Esophagus squamous epithelium (tissue), 5 donors: ENCODE measurements at regions not wholly inside any gene's neighbourhood (a gene's known extent, or its start where the extent isn't known, plus 50 kb on each side); places are given as distances from the start of the nearest gene placed in this dataset.
A peak's percentile ranks its signal among the peaks of the same experiment; 100 is the strongest.

Experiments
- DNase-seq: peaks from one replicate; lab custom pipeline; 2025; lab: John Stamatoyannopoulos, UW
- H3K27ac ChIP-seq, 4 donors: fragments of 200-600 bp; sonication (generic); one replicate each; pipeline ENCODE4 v1.5.1; 2016 to 2019; ENCODE audit warnings: mild to moderate bottlenecking in 1 of 4
- H3K27me3 ChIP-seq, 4 donors: fragments of 200-600 bp; sonication (generic); 1 replicate in 3 of 4; 2 replicates in 1 of 4; pipeline versions ENCODE4 v1.5.1 to v1.6.0; 2017 to 2021; ENCODE audit warnings: antibody characterized with exemption in 1 of 4
- H3K36me3 ChIP-seq, 3 donors: fragments of 200-600 bp; sonication (generic); one replicate each; pipeline ENCODE4 v1.5.1; 2016 to 2019
- H3K4me1 ChIP-seq, 3 donors: fragments of 200-600 bp; sonication (generic); one replicate each; pipeline ENCODE4 v1.5.1; 2017 to 2019
- H3K4me3 ChIP-seq, 4 donors: fragments of 200-600 bp; sonication (generic); 1 replicate in 3 of 4; 2 replicates in 1 of 4; pipeline ENCODE4 v1.5.1; 2016 to 2019; ENCODE audit warnings: mild to moderate bottlenecking in 2 of 4, moderate library complexity in 1 of 4
- H3K9me3 ChIP-seq, 3 donors: fragments of 200-600 bp; sonication (generic); one replicate each; pipeline ENCODE4 v1.5.1; 2016 to 2019
- CTCF ChIP-seq, 6 experiments: fragments of 450-650 bp in 4 of 6; fragments of 200-600 bp in 2 of 6; sonication (generic) in 2 of 6; IDR thresholded peaks; one replicate each; pipeline ENCODE4 v1.5.1; 2016 to 2019; ENCODE audit warnings: antibody characterized with exemption in 6 of 6, mild to moderate bottlenecking in 4 of 6, moderate library complexity in 4 of 6
- POLR2A ChIP-seq, 4 donors: fragments of 450-650 bp; IDR thresholded peaks; one replicate each; pipeline ENCODE4 v1.6.1; 2017; ENCODE audit warnings: antibody characterized with exemption in 4 of 4, mild to moderate bottlenecking in 4 of 4, moderate library complexity in 3 of 4
- WGBS, 2 donors: methylation state at CpG; one replicate each; pipeline ENCODE4 v1.1.5; 2018; 5-methylcytosine and 5-hydroxymethylcytosine counted together
- intact Hi-C: fragments of 100-400 bp; cut with DNase I; formaldehyde crosslinking; loops from one replicate; pipeline ENCODE4 v1.15.0; 2022
- donor health status: DM: yes; HTN: yes; CAD: no.

GRCh38 chr3:30308131-30308530 is 298.3 kb upstream of the TGFBR2 start:
- Histone ChIP-seq H3K36me3 (no peaks in the 10 kb centered on the region), H3K27me3 (no peaks in the 10 kb centered on the region), H3K9me3 (peaks cover 0 to 5% (median 0%) of the 10 kb centered on the region in 3 donors), H3K27ac (peak overlapping the region in 2 of 4 donors; percentile 30 to 59), H3K4me1 (no peaks in the 10 kb centered on the region), H3K4me3 (no peak overlapping the region)
- 79 to 87% methylated on average over 1 of the region's 1 CpG for WGBS, 2 donors
- intact Hi-C loops, result no loop called here
- TF ChIP-seq POLR2A (IDR thresholded peaks at IDR 0.05) (no peak), CTCF (IDR thresholded peaks at IDR 0.05) (no peak)
- DNase-seq, result no peak

GRCh38 chr3:30309961-30310954 is 296.1 kb upstream of the TGFBR2 start:
- intact Hi-C loops, result no loop called here
- DNase-seq, result no peak
- H3K27me3 ChIP-seq, result no peaks in the 10 kb centered on the region
- H3K4me3 ChIP-seq, result no peak overlapping the region
- no peaks in the 10 kb centered on the region for H3K36me3 ChIP-seq
- no peaks in the 10 kb centered on the region for H3K9me3 ChIP-seq
- no peaks in the 10 kb centered on the region for H3K4me1 ChIP-seq
- no peak overlapping the region for H3K27ac ChIP-seq
- WGBS, 2 donors, result 89 to 91% methylated on average over 2 of the region's 2 CpGs
- TF ChIP-seq POLR2A (IDR thresholded peaks at IDR 0.05) (no peak), CTCF (IDR thresholded peaks at IDR 0.05) (no peak)

- H3K27me3 ChIP-seq, result no peaks in the 10 kb centered on the region
Measured at GRCh38 chr3:30311781-30312180, 294.6 kb upstream of the TGFBR2 start.

GRCh38 chr3:30313840-30314239 is 292.6 kb upstream of the TGFBR2 start:
- Histone ChIP-seq H3K4me1 (no peaks in the 10 kb centered on the region), H3K9me3 (no peaks in the 10 kb centered on the region), H3K27ac (no peak overlapping the region), H3K27me3 (no peaks in the 10 kb centered on the region), H3K36me3 (no peaks in the 10 kb centered on the region), H3K4me3 (no peak overlapping the region)
- TF ChIP-seq CTCF (IDR thresholded peaks at IDR 0.05), result no peak
- no peak for TF ChIP-seq POLR2A (IDR thresholded peaks at IDR 0.05)
- 92 to 97% methylated on average over 2 of the region's 2 CpGs for WGBS, 2 donors
- intact Hi-C loops, result no loop called here
- no peak for DNase-seq

More at GRCh38 chr3:30311781-30312180, 294.6 kb upstream of the TGFBR2 start:
- TF ChIP-seq POLR2A (IDR thresholded peaks at IDR 0.05) (no peak), CTCF (IDR thresholded peaks at IDR 0.05) (no peak)
- H3K4me3 ChIP-seq, result no peak overlapping the region
- H3K9me3 ChIP-seq, result no peaks in the 10 kb centered on the region
- no peak for DNase-seq
- 68 to 81% methylated on average over 4 of the region's 4 CpGs for WGBS, 2 donors
- no peaks in the 10 kb centered on the region for H3K36me3 ChIP-seq
- no peak overlapping the region for H3K27ac ChIP-seq
- intact Hi-C loops, result no loop called here
- H3K4me1 ChIP-seq, result no peaks in the 10 kb centered on the region

- TF ChIP-seq POLR2A (IDR thresholded peaks at IDR 0.05), result no peak
- TF ChIP-seq CTCF (IDR thresholded peaks at IDR 0.05), result no peak
- 82 to 87% methylated on average over 3 of the region's 3 CpGs for WGBS, 2 donors
- Histone ChIP-seq H3K36me3 (no peaks in the 10 kb centered on the region), H3K4me3 (no peak overlapping the region), H3K27me3 (no peaks in the 10 kb centered on the region), H3K9me3 (no peaks in the 10 kb centered on the region), H3K27ac (no peak overlapping the region), H3K4me1 (no peaks in the 10 kb centered on the region)
- no peak for DNase-seq
- intact Hi-C loops, result no loop called here
Measured at GRCh38 chr3:30314757-30315325, 291.6 kb upstream of the TGFBR2 start.
